ENCODE measurements at regions not wholly inside any gene's neighbourhood (a gene's known extent, or its start where the extent isn't known, plus 50 kb on each side); places are given as distances from the start of the nearest gene placed in this dataset.

DNA sequence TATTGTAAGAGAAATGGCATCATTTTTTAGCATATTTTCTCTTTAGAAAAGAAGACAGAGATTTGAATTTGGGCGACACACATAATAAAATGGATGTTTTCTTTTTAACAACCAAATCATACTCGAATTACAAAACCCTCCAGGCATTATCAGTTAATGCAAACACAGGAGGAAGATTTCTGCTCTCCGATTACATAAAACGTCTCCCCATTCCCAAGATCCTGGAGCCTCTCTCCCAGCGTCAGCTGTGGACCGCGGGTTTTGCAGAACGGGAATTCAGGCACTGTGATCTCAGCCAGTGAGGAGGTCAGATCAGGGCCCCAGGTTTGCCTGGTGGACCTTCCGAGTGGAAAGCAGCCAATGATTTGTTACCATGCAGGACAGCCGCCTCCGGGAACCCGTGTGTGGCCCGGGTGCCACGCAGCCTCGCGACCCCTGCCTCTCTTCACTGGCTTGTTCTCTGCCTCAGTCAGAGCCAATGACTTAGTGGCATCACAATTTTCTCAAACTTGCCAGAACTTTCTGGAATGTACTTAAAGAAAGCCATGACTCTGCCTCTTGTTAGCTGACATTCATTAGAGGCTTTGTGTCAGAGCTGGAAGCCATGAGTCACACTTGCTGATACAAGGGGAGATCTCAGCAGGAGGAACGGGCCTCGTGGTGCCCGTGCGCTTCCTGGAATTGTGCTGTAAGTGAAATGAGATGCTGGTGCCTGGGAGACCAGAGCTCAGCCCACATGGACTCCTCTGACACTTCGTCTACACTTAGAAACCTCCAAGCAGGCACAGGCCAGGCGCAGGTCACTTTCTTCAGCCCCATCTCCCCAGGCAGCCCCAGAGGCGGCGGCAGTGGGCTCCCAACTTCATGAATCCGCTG lies 246.1 kb downstream of the KLF6 start:
- DNase-seq (ENCODE audit: low spot score), result no peak

GRCh38 chr10:3538291-3538655 lies 246.7 kb downstream of the KLF6 start:
- no peak for DNase-seq (ENCODE audit: low spot score)

DNA sequence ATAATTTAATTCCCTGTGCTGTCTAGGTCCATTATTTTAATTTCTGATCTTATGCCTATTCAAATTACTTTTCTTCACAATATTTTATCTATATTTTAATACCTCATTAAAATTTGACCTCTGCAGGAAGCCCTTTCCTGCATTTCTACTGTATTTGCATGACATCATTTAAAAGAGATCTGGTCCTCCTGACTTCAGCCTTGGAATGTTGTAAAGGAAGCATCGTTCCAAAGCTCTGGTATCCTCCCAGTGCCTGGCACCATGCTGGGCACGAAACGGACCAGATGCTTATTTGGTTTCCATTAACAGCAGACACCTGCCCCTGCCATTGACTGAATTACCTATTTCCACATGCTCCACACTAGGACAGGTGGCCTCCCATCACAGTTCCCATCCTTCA lies 247.5 kb downstream of the KLF6 start:
- no peak for DNase-seq (ENCODE audit: low spot score)

- DNase-seq (ENCODE audit: low spot score), result no peak
Observed at GRCh38 chr10:3535001-3535400, 250.0 kb downstream of the KLF6 start.

DNA sequence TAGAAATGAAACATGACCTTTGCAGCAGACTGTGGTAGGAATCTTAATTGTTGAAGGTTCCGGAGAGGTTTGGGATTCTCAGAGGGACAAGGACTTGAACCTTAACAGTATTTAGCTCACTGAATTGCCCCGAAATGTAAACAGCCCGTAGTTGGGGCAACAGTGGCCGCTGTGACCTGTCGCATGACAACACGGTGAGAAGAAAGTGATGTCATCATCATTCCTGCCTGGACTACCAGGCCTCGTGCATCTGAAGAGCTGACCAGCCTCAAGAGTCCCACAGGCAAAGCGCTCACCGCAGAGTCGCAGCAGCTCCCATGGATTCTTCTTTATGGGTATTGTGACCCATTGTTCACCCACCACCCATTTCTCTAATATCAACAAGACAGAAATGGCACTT lies 250.6 kb downstream of the KLF6 start:
- no peak for DNase-seq (ENCODE audit: low spot score)

- DNase-seq (ENCODE audit: low spot score), result no peak
Observed at GRCh38 chr10:3533296-3533695, 251.7 kb downstream of the KLF6 start.

GRCh38 chr10:3532644-3533043 lies 252.4 kb downstream of the KLF6 start:
- DNase-seq (ENCODE audit: low spot score), result no peak

DNA sequence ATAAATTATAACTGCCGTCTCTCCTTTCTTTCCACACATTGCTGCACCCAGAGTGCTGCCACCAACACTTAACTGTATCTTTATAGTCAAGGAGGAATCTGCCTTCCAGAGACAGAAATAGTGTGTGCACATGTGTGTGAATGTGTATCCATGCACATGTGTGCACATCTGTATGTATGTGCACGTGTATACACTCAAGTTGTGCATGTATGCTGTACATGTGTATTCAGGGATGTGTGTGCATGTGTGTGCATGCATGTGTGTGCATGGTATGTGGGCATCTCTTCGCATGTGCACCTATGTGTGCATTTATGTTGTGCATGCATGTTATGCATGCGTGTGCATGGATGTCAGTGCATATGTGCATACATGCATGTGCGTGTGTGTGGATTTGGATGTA lies 253.3 kb downstream of the KLF6 start:
- DNase-seq (ENCODE audit: low spot score), result no peak

- DNase-seq (ENCODE audit: low spot score), result no peak
Observed at GRCh38 chr10:3530783-3531645, 254.0 kb downstream of the KLF6 start.

- no peak for DNase-seq (ENCODE audit: low spot score)
Observed at GRCh38 chr10:3530346-3530745, 254.7 kb downstream of the KLF6 start.

- DNase-seq (ENCODE audit: low spot score), result no peak
Observed at GRCh38 chr10:3529691-3530090, 255.3 kb downstream of the KLF6 start.

GRCh38 chr10:3528823-3529403 lies 256.1 kb downstream of the KLF6 start:
- no peak for DNase-seq (ENCODE audit: low spot score)

DNA sequence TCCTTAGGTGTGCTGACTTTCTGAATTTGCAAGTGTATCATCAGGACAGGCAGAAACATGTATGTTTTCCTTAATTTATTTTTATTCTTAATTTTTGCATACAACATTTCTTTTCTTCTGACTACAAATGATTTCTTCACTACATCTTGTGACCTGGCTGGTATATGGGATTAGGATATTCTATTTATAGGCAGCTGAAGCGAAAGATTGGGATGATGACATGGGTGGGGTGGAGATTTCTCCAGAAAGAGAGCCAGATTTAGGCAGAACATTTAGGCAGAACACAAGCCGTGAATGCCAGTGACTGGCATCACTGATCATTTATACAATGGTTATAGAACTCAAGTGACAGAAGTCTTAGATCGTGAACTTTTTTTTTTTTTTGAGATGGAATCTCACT lies 256.7 kb downstream of the KLF6 start:
- DNase-seq (ENCODE audit: low spot score), result no peak

DNA sequence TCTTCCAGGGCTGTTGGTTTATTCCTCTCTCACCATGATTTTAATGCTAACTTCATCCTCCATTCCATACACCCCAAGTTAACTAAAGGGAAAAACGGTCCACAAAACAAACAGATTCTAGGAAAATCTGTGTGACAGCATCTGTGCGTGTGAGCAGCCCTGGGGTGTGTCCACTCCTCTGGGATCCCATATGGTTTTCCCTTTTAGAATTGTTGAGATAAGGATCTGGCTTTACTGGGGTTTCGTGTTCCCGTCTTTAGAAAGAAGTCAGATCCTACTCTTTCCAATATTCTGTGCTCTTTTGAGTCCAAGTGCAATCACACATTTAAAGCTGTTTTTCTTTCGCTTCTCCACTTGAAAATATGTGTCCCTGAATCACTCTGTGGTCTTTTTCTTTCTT lies 257.1 kb downstream of the KLF6 start:
- DNase-seq (ENCODE audit: low spot score), result no peak

- DNase-seq (ENCODE audit: low spot score), result no peak
Observed at GRCh38 chr10:3526727-3527501, 258.1 kb downstream of the KLF6 start.

GRCh38 chr10:3525832-3526449 lies 259.1 kb downstream of the KLF6 start:
- no peak for DNase-seq (ENCODE audit: low spot score)

- no peak for DNase-seq (ENCODE audit: low spot score)
Observed at GRCh38 chr10:3524086-3524960, 260.7 kb downstream of the KLF6 start.

GRCh38 chr10:3523309-3524050 lies 261.5 kb downstream of the KLF6 start:
- no peak for DNase-seq (ENCODE audit: low spot score)

GRCh38 chr10:3516923-3517255 lies 268.1 kb downstream of the KLF6 start:
- DNase-seq (ENCODE audit: low spot score), result no peak

All from CD4-positive, alpha-beta T cell treated with Interleukin-2 at 100 ng/mL for 4 hours (primary cell).